C4-2B (cell line): ENCODE measurements at regions not wholly inside any gene's neighbourhood (a gene's known extent, or its start where the extent isn't known, plus 50 kb on each side); places are given as distances from the start of the nearest gene placed in this dataset.

Source experiments
- H3K27ac ChIP-seq: fragments of 450-650 bp; 2 replicates; pipeline ENCODE4 v1.5.1; 2017
- CTCF ChIP-seq: fragments of 450-650 bp; conservative IDR thresholded peaks from 2 replicates; pipeline ENCODE4 v1.5.1; 2017; ENCODE audit warnings: mild to moderate bottlenecking
- ZFX ChIP-seq: fragments of 450-650 bp; IDR thresholded peaks from 2 replicates; pipeline ENCODE4 v1.6.1; 2017

- no peak for TF ChIP-seq CTCF
- no peak for TF ChIP-seq ZFX
Observed at GRCh38 chr5:165836046-165836445, 2330.6 kb downstream of the MAT2B start.

GRCh38 chr5:165837286-165837685, 2331.9 kb downstream of the MAT2B start:
- no peak overlapping the region for H3K27ac ChIP-seq
- TF ChIP-seq ZFX, result no peak
- no peak for TF ChIP-seq CTCF

More at GRCh38 chr5:165836046-165836445, 2330.6 kb downstream of the MAT2B start:
- no peak overlapping the region for H3K27ac ChIP-seq

- no peak for TF ChIP-seq ZFX
- no peak for TF ChIP-seq CTCF
- no peak overlapping the region for H3K27ac ChIP-seq
Observed at GRCh38 chr5:165844571-165844970, 2339.2 kb downstream of the MAT2B start.

- H3K27ac ChIP-seq, result no peak overlapping the region
- TF ChIP-seq ZFX (no peak), CTCF (no peak)
Observed at GRCh38 chr5:165858118-165858517, 2352.7 kb downstream of the MAT2B start.

GRCh38 chr5:165859251-165859650, 2353.8 kb downstream of the MAT2B start:
- TF ChIP-seq CTCF, result no peak
- no peak for TF ChIP-seq ZFX
- H3K27ac ChIP-seq, result no peak overlapping the region

- TF ChIP-seq CTCF, result no peak
- no peak for TF ChIP-seq ZFX
- no peak overlapping the region for H3K27ac ChIP-seq
Observed at GRCh38 chr5:165863239-165863638, 2357.8 kb downstream of the MAT2B start.

- no peak overlapping the region for H3K27ac ChIP-seq
Observed at GRCh38 chr5:165871291-165871690, 2365.9 kb downstream of the MAT2B start.

More at GRCh38 chr5:165871291-165871690, 2365.9 kb downstream of the MAT2B start:
- TF ChIP-seq ZFX (no peak), CTCF (no peak)
